ENCODE measurements at regions not wholly inside any gene's neighbourhood (a gene's known extent, or its start where the extent isn't known, plus 50 kb on each side); places are given as distances from the start of the nearest gene placed in this dataset.

DNA sequence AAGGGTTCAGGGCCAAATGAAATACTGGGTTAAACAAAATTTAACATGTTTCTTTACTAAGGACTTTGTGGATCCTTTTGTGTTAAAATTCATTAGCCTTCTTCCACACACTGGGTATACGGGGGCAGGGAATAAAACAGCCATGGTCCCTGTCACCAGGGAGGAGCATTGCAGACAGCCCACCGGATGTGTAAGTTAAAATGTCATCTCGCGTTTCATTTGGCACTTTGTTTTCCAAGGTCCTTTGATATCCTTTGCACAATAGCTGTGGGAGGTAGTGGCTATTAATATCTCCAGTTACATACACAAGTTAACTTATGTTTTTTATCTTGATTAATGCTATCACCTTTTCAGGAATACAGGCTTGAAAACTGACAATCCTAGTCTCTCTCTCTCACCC is 172.7 kb downstream of the BARHL2 start:
- H3K27ac Mint-ChIP-seq: no peak overlapping the region
- H3K9me3 Mint-ChIP-seq: peaks cover 5% of the 10 kb centered on the region
- no peak overlapping the region for H3K4me3 Mint-ChIP-seq
- no peaks in the 10 kb centered on the region for H3K36me3 Mint-ChIP-seq (ENCODE audit: low read depth)
- no peaks in the 10 kb centered on the region for H3K4me1 Mint-ChIP-seq (ENCODE audit: low read depth)
- TF ChIP-seq, protein P1, sequence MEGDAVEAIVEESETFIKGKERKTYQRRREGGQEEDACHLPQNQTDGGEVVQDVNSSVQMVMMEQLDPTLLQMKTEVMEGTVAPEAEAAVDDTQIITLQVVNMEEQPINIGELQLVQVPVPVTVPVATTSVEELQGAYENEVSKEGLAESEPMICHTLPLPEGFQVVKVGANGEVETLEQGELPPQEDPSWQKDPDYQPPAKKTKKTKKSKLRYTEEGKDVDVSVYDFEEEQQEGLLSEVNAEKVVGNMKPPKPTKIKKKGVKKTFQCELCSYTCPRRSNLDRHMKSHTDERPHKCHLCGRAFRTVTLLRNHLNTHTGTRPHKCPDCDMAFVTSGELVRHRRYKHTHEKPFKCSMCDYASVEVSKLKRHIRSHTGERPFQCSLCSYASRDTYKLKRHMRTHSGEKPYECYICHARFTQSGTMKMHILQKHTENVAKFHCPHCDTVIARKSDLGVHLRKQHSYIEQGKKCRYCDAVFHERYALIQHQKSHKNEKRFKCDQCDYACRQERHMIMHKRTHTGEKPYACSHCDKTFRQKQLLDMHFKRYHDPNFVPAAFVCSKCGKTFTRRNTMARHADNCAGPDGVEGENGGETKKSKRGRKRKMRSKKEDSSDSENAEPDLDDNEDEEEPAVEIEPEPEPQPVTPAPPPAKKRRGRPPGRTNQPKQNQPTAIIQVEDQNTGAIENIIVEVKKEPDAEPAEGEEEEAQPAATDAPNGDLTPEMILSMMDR (IDR thresholded peaks at IDR 0.05): no peak
- no peak for DNase-seq
- H3K27me3 Mint-ChIP-seq (ENCODE audit: insufficient read depth): no peaks in the 10 kb centered on the region

DNA sequence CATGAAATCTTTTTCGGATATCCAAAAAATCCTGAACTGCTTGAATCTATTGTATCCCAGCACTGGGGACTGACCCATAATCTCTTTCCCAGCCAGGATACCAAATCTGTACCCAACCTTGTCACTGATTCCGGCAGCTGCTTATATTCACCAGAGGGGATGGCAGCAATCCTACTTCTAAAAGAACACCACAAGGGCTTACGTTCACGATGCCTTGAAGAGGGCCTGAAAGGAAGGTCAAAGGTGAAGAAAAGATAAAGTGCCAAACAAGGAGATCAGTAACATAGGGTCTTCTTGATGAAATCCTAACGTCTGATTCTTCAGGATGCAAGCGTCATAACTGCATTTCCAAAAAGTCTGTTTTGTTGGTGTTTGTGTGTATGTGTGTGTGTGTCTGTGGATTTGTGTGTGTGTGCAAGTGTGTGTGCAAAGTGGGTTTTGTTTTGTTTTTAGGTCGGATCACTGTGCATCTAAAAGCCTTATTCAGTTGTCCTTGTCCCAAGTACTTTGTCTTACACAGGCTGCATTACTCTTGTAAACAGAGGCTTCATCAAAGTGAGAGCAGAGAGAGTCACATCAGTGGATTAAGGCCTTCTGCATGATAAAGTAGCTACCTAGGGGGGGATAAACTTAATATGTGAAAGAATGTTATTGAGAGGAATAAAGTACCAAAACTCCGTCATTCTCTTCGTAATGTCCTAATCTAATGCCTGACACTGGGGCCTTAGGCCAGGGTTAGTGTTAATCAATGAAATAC is 179.3 kb downstream of the BARHL2 start:
- TF ChIP-seq, protein P1 (IDR thresholded peaks at IDR 0.05): no peak
- H3K36me3 Mint-ChIP-seq (ENCODE audit: low read depth): no peaks in the 10 kb centered on the region
- H3K4me1 Mint-ChIP-seq (ENCODE audit: low read depth): no peaks in the 10 kb centered on the region
- DNase-seq: no peak
- H3K9me3 Mint-ChIP-seq: peaks cover 8% of the 10 kb centered on the region
- no peak overlapping the region for H3K4me3 Mint-ChIP-seq
- no peak overlapping the region for H3K27ac Mint-ChIP-seq
- H3K27me3 Mint-ChIP-seq (ENCODE audit: insufficient read depth): no peaks in the 10 kb centered on the region

DNA sequence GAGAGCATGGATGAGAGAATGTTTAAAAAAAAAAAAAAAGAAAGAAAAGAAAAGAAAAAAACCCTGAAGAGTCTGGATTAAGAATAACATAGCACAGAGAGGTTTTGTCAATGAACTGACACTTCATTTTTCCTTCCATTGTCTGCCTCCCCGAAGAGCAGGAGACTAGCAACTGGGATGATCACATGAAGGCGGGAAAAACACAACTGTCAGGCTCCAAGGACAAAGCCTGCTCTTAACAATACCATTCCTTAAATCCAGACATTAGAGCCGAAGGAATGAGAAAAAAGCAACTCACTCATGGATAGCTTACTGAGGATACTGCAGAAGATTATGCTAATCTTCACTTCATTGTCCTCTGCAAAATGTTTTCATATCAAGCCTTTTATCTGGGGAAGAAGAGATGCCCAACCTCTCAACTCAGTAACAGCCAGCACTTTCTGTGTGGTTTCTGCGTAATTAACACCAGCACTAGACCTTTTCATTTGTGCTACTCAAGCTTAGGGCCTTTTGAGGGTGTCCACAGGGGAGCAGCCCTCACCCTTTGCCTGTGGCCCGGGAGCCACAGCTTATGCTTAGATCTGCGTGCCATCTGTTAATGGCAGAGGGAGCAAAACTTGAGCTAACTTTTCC is 182.3 kb downstream of the BARHL2 start:
- H3K27me3 Mint-ChIP-seq (ENCODE audit: insufficient read depth): no peaks in the 10 kb centered on the region; the same call in 1 of the 2 replicates
- peaks cover 13% of the 10 kb centered on the region for H3K9me3 Mint-ChIP-seq
- no peaks in the 10 kb centered on the region for H3K4me1 Mint-ChIP-seq (ENCODE audit: low read depth)
- H3K36me3 Mint-ChIP-seq (ENCODE audit: low read depth): no peaks in the 10 kb centered on the region
- H3K4me3 Mint-ChIP-seq: no peak overlapping the region
- DNase-seq: no peak
- H3K27ac Mint-ChIP-seq: no peak overlapping the region
- TF ChIP-seq, protein P1 (IDR thresholded peaks at IDR 0.05): no peak

DNA sequence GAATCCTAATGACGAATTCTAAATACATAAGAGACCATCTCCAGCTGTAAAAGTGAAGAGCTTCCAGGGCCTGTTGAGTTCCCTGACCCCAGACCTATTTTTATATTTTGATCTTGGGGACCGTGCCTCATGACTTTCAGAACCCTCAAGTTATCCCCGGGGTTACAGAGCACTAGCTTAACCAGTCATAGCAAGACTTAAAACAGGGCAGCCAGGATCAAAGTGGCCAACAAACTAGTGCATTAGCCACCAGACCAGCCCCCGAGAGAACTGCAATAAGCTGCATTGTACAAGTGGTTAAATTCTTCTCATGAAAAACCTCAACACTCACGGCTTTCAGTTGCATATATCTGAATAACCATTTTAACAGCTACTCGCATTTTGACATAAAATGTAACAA is 183.0 kb downstream of the BARHL2 start:
- H3K36me3 Mint-ChIP-seq (ENCODE audit: low read depth): no peaks in the 10 kb centered on the region
- no peak overlapping the region for H3K27ac Mint-ChIP-seq
- H3K27me3 Mint-ChIP-seq (ENCODE audit: insufficient read depth): no peaks in the 10 kb centered on the region; the same call in 1 of the 2 replicates
- peaks cover 13% of the 10 kb centered on the region for H3K9me3 Mint-ChIP-seq
- DNase-seq: no peak
- no peak overlapping the region for H3K4me3 Mint-ChIP-seq
- TF ChIP-seq, protein P1 (IDR thresholded peaks at IDR 0.05): no peak
- H3K4me1 Mint-ChIP-seq (ENCODE audit: low read depth): no peaks in the 10 kb centered on the region

GRCh38 chr1:90526954-90527353 is 190.1 kb downstream of the BARHL2 start:
- no peak for DNase-seq
- no peak overlapping the region for H3K4me3 Mint-ChIP-seq
- no peak overlapping the region for H3K27ac Mint-ChIP-seq
- no peaks in the 10 kb centered on the region for H3K36me3 Mint-ChIP-seq (ENCODE audit: low read depth)
- H3K27me3 Mint-ChIP-seq (ENCODE audit: insufficient read depth): no peaks in the 10 kb centered on the region; the same call in 1 of the 2 replicates
- H3K4me1 Mint-ChIP-seq (ENCODE audit: low read depth): no peaks in the 10 kb centered on the region
- H3K9me3 Mint-ChIP-seq: peaks cover 30% of the 10 kb centered on the region
- TF ChIP-seq, protein P1 (IDR thresholded peaks at IDR 0.05): no peak

Data from HFFc6 (cell line).